ENCODE measurements at regions not wholly inside any gene's neighbourhood (a gene's known extent, or its start where the extent isn't known, plus 50 kb on each side); places are given as distances from the start of the nearest gene placed in this dataset.

- in situ Hi-C loops (cut with MboI; ENCODE audit: low pct_unique_long_range_greater_than_20kb, low sequenced_read_pairs) = no loop called here
- no peak for DNase-seq
These were observed 74.3 kb downstream of the SLC25A15 start for GRCh38 chr13:40863723-40864122.

GRCh38 chr13:40874138-40874779 is 84.8 kb downstream of the SLC25A15 start:
- in situ Hi-C loops (cut with MboI; ENCODE audit: low pct_unique_long_range_greater_than_20kb, low sequenced_read_pairs) = no loop called here
- peak; percentile 41 for DNase-seq

GRCh38 chr13:40875044-40875443 is 85.6 kb downstream of the SLC25A15 start:
- DNase-seq = no peak
- in situ Hi-C loops (cut with MboI; ENCODE audit: low pct_unique_long_range_greater_than_20kb, low sequenced_read_pairs) = no loop called here

- no peak for DNase-seq
- in situ Hi-C loops (cut with MboI; ENCODE audit: low pct_unique_long_range_greater_than_20kb, low sequenced_read_pairs) = no loop called here
These were observed 86.2 kb downstream of the SLC25A15 start for GRCh38 chr13:40875583-40875982.

- DNase-seq = no peak
- in situ Hi-C loops (cut with MboI; ENCODE audit: low pct_unique_long_range_greater_than_20kb, low sequenced_read_pairs) = no loop called here
These were observed 86.8 kb downstream of the SLC25A15 start for GRCh38 chr13:40876020-40876738.

- in situ Hi-C loops (cut with MboI; ENCODE audit: low pct_unique_long_range_greater_than_20kb, low sequenced_read_pairs) = no loop called here
- no peak for DNase-seq
These were observed 88.9 kb downstream of the SLC25A15 start for GRCh38 chr13:40878321-40878720.

GRCh38 chr13:40878823-40879222 is 89.4 kb downstream of the SLC25A15 start:
- no peak for DNase-seq
- in situ Hi-C loops (cut with MboI; ENCODE audit: low pct_unique_long_range_greater_than_20kb, low sequenced_read_pairs) = no loop called here

All from KBM-7 (cell line).